ENCODE measurements at regions not wholly inside any gene's neighbourhood (a gene's known extent, or its start where the extent isn't known, plus 50 kb on each side); places are given as distances from the start of the nearest gene placed in this dataset.

DNA sequence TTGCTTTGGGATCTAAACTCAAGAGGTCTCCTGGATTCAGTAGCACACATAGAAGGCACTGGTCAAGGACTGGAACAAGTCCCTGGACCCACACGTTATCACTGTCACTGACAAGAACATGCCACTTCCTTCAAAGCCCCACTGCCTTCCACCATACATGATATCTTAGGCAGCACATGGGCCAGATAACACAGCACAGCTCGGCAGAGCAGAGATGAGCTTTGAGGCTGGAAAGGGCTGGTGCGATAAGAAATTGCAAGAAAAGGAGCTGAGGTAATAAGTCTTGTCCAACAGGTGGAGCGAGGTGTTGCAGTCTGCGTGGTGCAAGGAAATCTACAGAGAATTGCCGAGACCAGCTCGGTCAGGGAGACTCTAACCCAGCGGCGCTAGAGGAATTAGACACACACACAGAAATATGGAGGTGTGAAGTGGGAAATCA is 139.8 kb upstream of the CDK13 start (continued):
- TF ChIP-seq, protein P1, sequence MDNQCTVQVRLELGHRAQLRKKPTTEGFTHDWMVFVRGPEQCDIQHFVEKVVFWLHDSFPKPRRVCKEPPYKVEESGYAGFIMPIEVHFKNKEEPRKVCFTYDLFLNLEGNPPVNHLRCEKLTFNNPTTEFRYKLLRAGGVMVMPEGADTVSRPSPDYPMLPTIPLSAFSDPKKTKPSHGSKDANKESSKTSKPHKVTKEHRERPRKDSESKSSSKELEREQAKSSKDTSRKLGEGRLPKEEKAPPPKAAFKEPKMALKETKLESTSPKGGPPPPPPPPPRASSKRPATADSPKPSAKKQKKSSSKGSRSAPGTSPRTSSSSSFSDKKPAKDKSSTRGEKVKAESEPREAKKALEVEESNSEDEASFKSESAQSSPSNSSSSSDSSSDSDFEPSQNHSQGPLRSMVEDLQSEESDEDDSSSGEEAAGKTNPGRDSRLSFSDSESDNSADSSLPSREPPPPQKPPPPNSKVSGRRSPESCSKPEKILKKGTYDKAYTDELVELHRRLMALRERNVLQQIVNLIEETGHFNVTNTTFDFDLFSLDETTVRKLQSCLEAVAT (IDR thresholded peaks at IDR 0.05) = peak in 1 of 2 experiments; percentile 28; a peak in 1 of 4 replicates
- peak; percentile 98 to 99 for TF ChIP-seq TRIM24 (IDR thresholded peaks at IDR 0.05)
- no peak for TF ChIP-seq HNRNPLL (IDR thresholded peaks at IDR 0.05; ENCODE audit: low read depth, low read length, poor library complexity, severe bottlenecking)
- TF ChIP-seq, protein P2, sequence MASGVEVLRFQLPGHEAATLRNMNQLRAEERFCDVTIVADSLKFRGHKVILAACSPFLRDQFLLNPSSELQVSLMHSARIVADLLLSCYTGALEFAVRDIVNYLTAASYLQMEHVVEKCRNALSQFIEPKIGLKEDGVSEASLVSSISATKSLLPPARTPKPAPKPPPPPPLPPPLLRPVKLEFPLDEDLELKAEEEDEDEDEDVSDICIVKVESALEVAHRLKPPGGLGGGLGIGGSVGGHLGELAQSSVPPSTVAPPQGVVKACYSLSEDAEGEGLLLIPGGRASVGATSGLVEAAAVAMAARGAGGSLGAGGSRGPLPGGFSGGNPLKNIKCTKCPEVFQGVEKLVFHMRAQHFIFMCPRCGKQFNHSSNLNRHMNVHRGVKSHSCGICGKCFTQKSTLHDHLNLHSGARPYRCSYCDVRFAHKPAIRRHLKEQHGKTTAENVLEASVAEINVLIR (CRISPR knock-in tag; IDR thresholded peaks at IDR 0.05) = no peak
- no peak for TF ChIP-seq ZNF77 (CRISPR knock-in tag; IDR thresholded peaks at IDR 0.05)
- TF ChIP-seq EZH2 (IDR thresholded peaks at IDR 0.05; ENCODE audit: borderline replicate concordance, low read depth, low read length) = no peak; the same call in 1 of the 2 replicates
- no peak for TF ChIP-seq ZNF316 (IDR thresholded peaks at IDR 0.05)
- TF ChIP-seq BCOR (IDR thresholded peaks at IDR 0.05) = peak; percentile 91
- TF ChIP-seq NBN (IDR thresholded peaks at IDR 0.05; ENCODE audit: low read depth) = peak; percentile 87; the same call in 1 of the 2 replicates
- TF ChIP-seq ZBED1 (IDR thresholded peaks at IDR 0.05) = peak; percentile 88
- TF ChIP-seq KAT8 (IDR thresholded peaks at IDR 0.05; ENCODE audit: low read depth) = no peak
- TF ChIP-seq KHSRP (IDR thresholded peaks at IDR 0.05) = 0 out of 2 replicates have a peak, but pooled peaks have one; percentile 11
- TF ChIP-seq FOSL1 (tag; conservative IDR thresholded peaks at IDR 0.05) = no peak
- TF ChIP-seq ASH1L (IDR thresholded peaks at IDR 0.05; ENCODE audit: borderline replicate concordance, low read depth, partially characterized antibody) = no peak
- TF ChIP-seq GABPA (tag; conservative IDR thresholded peaks at IDR 0.05; ENCODE audit: low read depth) = no peak
- TF ChIP-seq BRCA1 (IDR thresholded peaks at IDR 0.05) = no peak
- no peak for TF ChIP-seq BRCA1 (CRISPR knock-in tag; IDR thresholded peaks at IDR 0.05)
- no peak for TF ChIP-seq POLR2A (conservative IDR thresholded peaks at IDR 0.05)
- TF ChIP-seq, protein P3, sequence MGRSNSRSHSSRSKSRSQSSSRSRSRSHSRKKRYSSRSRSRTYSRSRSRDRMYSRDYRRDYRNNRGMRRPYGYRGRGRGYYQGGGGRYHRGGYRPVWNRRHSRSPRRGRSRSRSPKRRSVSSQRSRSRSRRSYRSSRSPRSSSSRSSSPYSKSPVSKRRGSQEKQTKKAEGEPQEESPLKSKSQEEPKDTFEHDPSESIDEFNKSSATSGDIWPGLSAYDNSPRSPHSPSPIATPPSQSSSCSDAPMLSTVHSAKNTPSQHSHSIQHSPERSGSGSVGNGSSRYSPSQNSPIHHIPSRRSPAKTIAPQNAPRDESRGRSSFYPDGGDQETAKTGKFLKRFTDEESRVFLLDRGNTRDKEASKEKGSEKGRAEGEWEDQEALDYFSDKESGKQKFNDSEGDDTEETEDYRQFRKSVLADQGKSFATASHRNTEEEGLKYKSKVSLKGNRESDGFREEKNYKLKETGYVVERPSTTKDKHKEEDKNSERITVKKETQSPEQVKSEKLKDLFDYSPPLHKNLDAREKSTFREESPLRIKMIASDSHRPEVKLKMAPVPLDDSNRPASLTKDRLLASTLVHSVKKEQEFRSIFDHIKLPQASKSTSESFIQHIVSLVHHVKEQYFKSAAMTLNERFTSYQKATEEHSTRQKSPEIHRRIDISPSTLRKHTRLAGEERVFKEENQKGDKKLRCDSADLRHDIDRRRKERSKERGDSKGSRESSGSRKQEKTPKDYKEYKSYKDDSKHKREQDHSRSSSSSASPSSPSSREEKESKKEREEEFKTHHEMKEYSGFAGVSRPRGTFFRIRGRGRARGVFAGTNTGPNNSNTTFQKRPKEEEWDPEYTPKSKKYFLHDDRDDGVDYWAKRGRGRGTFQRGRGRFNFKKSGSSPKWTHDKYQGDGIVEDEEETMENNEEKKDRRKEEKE (IDR thresholded peaks at IDR 0.05; ENCODE audit: borderline replicate concordance in 1 of 2, control insufficient read depth in 1 of 2, low read depth in 2 of 2, low read length in 1 of 2) = peak in 1 of 2 experiments; percentile 42; a peak in 1 of 4 replicates
- no peak for TF ChIP-seq KLF10 (CRISPR knock-in tag; IDR thresholded peaks at IDR 0.05)
- TF ChIP-seq, protein P4, sequence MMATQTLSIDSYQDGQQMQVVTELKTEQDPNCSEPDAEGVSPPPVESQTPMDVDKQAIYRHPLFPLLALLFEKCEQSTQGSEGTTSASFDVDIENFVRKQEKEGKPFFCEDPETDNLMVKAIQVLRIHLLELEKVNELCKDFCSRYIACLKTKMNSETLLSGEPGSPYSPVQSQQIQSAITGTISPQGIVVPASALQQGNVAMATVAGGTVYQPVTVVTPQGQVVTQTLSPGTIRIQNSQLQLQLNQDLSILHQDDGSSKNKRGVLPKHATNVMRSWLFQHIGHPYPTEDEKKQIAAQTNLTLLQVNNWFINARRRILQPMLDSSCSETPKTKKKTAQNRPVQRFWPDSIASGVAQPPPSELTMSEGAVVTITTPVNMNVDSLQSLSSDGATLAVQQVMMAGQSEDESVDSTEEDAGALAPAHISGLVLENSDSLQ (IDR thresholded peaks at IDR 0.05) = peak; percentile 79
- TF ChIP-seq NFATC3 (IDR thresholded peaks at IDR 0.05) = no peak
- TF ChIP-seq BACH1 (tag; IDR thresholded peaks at IDR 0.05) = no peak
- TF ChIP-seq RHOXF2B (CRISPR knock-in tag; conservative IDR thresholded peaks at IDR 0.05) = no peak
- peak; percentile 84 for TF ChIP-seq SMARCC2 (IDR thresholded peaks at IDR 0.05; ENCODE audit: low read depth)

Data from K562 (cell line).